ENCODE measurements at regions not wholly inside any gene's neighbourhood (a gene's known extent, or its start where the extent isn't known, plus 50 kb on each side); places are given as distances from the start of the nearest gene placed in this dataset.

DNA sequence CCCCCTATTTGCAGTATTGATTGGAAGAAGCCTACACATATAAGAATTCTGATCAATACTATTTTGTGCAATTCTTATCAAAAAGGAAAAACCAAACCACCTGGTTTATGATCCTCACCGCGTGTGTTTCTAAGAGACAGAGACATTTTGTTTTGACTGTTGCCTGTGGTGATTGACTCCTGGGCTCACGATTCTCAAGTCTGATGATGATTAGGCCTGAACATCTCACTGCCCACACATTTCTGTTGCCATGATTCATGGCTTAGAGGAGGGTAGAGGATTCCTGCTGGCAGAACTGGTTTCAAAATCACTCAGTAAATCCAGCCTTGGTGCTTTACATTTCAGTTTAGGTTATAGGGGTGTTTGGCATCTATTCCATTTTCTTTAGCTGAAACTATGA, 88.3 kb upstream of the UBE3A start:
- Histone ChIP-seq H3K4ac (ENCODE audit: low read depth, low read length) (no peak overlapping the region), H3K23ac (ENCODE audit: low read depth, low read length) (no peak overlapping the region), H3K4me2 (ENCODE audit: low read depth, low read length) (no peak overlapping the region), H3K27ac (ENCODE audit: insufficient read depth, low read length) (no peak overlapping the region), H2AFZ (replicated peaks; ENCODE audit: low read length, poor library complexity) (no peak overlapping the region), H2BK15ac (ENCODE audit: low read depth, low read length) (no peak overlapping the region), H2AK5ac (ENCODE audit: low read depth, low read length) (no peak overlapping the region), H3K9me1 (ENCODE audit: insufficient read depth, low read length) (no peaks in the 10 kb centered on the region), H4K8ac (ENCODE audit: low read depth in 2 of 2, low read length in 2 of 2) (no peak overlapping the region), H4K20me1 (ENCODE audit: insufficient read depth, low read length) (no peaks in the 10 kb centered on the region), H3K4me1 (ENCODE audit: control insufficient read depth, insufficient read depth, low read length) (no peaks in the 10 kb centered on the region), H2BK5ac (ENCODE audit: low read depth, low read length, poor library complexity, severe bottlenecking) (no peak overlapping the region), H3K56ac (ENCODE audit: extremely low read depth, insufficient read depth, low read length) (no peak overlapping the region), H2AK9ac (replicated peaks; ENCODE audit: low read depth, low read length, poor library complexity) (no peak overlapping the region), H3K9ac (ENCODE audit: low read depth, low read length) (no peak overlapping the region), H3K36me3 (ENCODE audit: control insufficient read depth, insufficient read depth, low read length) (no peaks in the 10 kb centered on the region), H3K79me1 (ENCODE audit: low read depth in 1 of 2, low read length in 2 of 2) (no peaks in the 10 kb centered on the region), H2BK20ac (ENCODE audit: low read depth, low read length) (no peak overlapping the region), H3K18ac (ENCODE audit: low read depth, low read length) (no peak overlapping the region), H2BK120ac (ENCODE audit: low read depth, low read length) (no peak overlapping the region), H3K27me3 (ENCODE audit: control insufficient read depth, insufficient read depth, low read length) (no peaks in the 10 kb centered on the region), H3K4me3 (ENCODE audit: insufficient read depth, low read depth, low read length) (no peak overlapping the region), H4K5ac (ENCODE audit: low read depth, low read length) (no peak overlapping the region), H3K9me3 (ENCODE audit: control insufficient read depth, insufficient read depth, low read length) (peaks cover 2% of the 10 kb centered on the region; the same call in 1 of the 2 replicates), H3K14ac (replicated peaks; ENCODE audit: low read depth, low read length) (no peak overlapping the region), H4K91ac (ENCODE audit: insufficient read depth, low read depth, low read length) (no peak overlapping the region)
- intact Hi-C loops (cut with micrococcal nuclease) = loop anchor here (10.0 kb wide), 1 partner anchor 58 kb away; no protein-coding TSS in a partner anchor
- no TSS peak for BruUV-seq (replicated peaks)
- no peak for ATAC-seq (ENCODE audit: low read depth)
- TF ChIP-seq NFE2L2 (IDR thresholded peaks at IDR 0.05; ENCODE audit: low read depth, low read length) (no peak), RCOR1 (IDR thresholded peaks at IDR 0.05; ENCODE audit: insufficient replicate concordance, low read length) (no peak), MXI1 (IDR thresholded peaks at IDR 0.05; ENCODE audit: borderline replicate concordance, low read depth, low read length) (no peak), POLR2A (IDR thresholded peaks at IDR 0.05; ENCODE audit: low read depth, low read length) (no peak), RAD21 (IDR thresholded peaks at IDR 0.05; ENCODE audit: low read length) (no peak), RFX5 (IDR thresholded peaks at IDR 0.05; ENCODE audit: low read depth, low read length) (no peak), SMC3 (IDR thresholded peaks at IDR 0.05; ENCODE audit: low read depth, low read length) (no peak), CEBPB (IDR thresholded peaks at IDR 0.05; ENCODE audit: low read depth, low read length) (no peak), FOS (IDR thresholded peaks at IDR 0.05; ENCODE audit: low read depth, low read length) (no peak), CHD1 (IDR thresholded peaks at IDR 0.05; ENCODE audit: low read depth, low read length) (no peak), BHLHE40 (IDR thresholded peaks at IDR 0.05; ENCODE audit: low read depth, low read length) (no peak), MAZ (IDR thresholded peaks at IDR 0.05; ENCODE audit: borderline replicate concordance, low read depth, low read length) (no peak), MAFK (IDR thresholded peaks at IDR 0.05; ENCODE audit: low read depth, low read length) (no peak)
- TF ChIP-seq, protein P1, sequence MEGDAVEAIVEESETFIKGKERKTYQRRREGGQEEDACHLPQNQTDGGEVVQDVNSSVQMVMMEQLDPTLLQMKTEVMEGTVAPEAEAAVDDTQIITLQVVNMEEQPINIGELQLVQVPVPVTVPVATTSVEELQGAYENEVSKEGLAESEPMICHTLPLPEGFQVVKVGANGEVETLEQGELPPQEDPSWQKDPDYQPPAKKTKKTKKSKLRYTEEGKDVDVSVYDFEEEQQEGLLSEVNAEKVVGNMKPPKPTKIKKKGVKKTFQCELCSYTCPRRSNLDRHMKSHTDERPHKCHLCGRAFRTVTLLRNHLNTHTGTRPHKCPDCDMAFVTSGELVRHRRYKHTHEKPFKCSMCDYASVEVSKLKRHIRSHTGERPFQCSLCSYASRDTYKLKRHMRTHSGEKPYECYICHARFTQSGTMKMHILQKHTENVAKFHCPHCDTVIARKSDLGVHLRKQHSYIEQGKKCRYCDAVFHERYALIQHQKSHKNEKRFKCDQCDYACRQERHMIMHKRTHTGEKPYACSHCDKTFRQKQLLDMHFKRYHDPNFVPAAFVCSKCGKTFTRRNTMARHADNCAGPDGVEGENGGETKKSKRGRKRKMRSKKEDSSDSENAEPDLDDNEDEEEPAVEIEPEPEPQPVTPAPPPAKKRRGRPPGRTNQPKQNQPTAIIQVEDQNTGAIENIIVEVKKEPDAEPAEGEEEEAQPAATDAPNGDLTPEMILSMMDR (conservative IDR thresholded peaks at IDR 0.05; ENCODE audit: low read depth, low read length) = no peak
- TF ChIP-seq, protein P2, sequence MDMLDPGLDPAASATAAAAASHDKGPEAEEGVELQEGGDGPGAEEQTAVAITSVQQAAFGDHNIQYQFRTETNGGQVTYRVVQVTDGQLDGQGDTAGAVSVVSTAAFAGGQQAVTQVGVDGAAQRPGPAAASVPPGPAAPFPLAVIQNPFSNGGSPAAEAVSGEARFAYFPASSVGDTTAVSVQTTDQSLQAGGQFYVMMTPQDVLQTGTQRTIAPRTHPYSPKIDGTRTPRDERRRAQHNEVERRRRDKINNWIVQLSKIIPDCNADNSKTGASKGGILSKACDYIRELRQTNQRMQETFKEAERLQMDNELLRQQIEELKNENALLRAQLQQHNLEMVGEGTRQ (IDR thresholded peaks at IDR 0.05; ENCODE audit: low read depth, low read length) = no peak
- TF ChIP-seq, protein P3, sequence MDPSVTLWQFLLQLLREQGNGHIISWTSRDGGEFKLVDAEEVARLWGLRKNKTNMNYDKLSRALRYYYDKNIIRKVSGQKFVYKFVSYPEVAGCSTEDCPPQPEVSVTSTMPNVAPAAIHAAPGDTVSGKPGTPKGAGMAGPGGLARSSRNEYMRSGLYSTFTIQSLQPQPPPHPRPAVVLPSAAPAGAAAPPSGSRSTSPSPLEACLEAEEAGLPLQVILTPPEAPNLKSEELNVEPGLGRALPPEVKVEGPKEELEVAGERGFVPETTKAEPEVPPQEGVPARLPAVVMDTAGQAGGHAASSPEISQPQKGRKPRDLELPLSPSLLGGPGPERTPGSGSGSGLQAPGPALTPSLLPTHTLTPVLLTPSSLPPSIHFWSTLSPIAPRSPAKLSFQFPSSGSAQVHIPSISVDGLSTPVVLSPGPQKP (IDR thresholded peaks at IDR 0.05; ENCODE audit: borderline replicate concordance, low read depth, low read length) = no peak
- dilution Hi-C loops (cut with HindIII; ENCODE audit: low sequenced_read_pairs, unreplicated experiment) = no loop called here
- no CpG with 5 or more reads among the region's 3 CpGs for WGBS, 2 experiments (ENCODE audit: extremely low coverage in 2 of 2, insufficient read length in 1 of 2)
- ChIA-PET CTCF (no interaction called here), POLR2A (ENCODE audit: unreplicated experiment) (no interaction called here)
- no peak for DNase-seq
- in situ Hi-C loops (cut with MboI; ENCODE audit: low sequenced_read_pairs) = no loop called here

Data from IMR-90 (cell line).